Neuronal stem cell (in vitro differentiated cells): ENCODE measurements at regions not wholly inside any gene's neighbourhood (a gene's known extent, or its start where the extent isn't known, plus 50 kb on each side); places are given as distances from the start of the nearest gene placed in this dataset.

Experiments used
- DNase-seq: peaks from one replicate; pipeline ENCODE4 v3.0.0-alpha.2; 2013; ENCODE audit warnings: low spot score
- H2AFZ ChIP-seq: one replicate; pipeline ENCODE4 v1.6.1; 2013; ENCODE audit warnings: mild to moderate bottlenecking, low read length, inconsistent platforms
- H2AK5ac ChIP-seq: 2 replicates; pipeline ENCODE4 v1.6.1; 2013; ENCODE audit warnings: low read depth, mild to moderate bottlenecking, inconsistent platforms, low read length, moderate library complexity, mixed read lengths
- H2BK120ac ChIP-seq: 2 replicates; pipeline ENCODE4 v1.6.1; 2013; ENCODE audit warnings: low read depth, mild to moderate bottlenecking, inconsistent platforms, low read length, moderate library complexity, mixed read lengths
- H2BK12ac ChIP-seq: one replicate; pipeline ENCODE4 v1.6.1; 2013; ENCODE audit warnings: low read length, inconsistent platforms
- H2BK15ac ChIP-seq: 2 replicates; pipeline ENCODE4 v1.6.1; 2013; ENCODE audit warnings: mild to moderate bottlenecking, low read length, inconsistent platforms, mixed read lengths
- H2BK5ac ChIP-seq: one replicate; pipeline ENCODE4 v1.6.1; 2013; ENCODE audit warnings: inconsistent platforms, mild to moderate bottlenecking, low read length, moderate library complexity
- H3K14ac ChIP-seq: one replicate; pipeline ENCODE4 v1.6.1; 2013; ENCODE audit warnings: low read length, inconsistent platforms
- H3K18ac ChIP-seq: 2 replicates; pipeline ENCODE4 v1.6.1; 2013; ENCODE audit warnings: low read length, inconsistent platforms
- H3K23ac ChIP-seq: 2 replicates; pipeline ENCODE4 v1.6.1; 2013; ENCODE audit warnings: low read depth, mild to moderate bottlenecking, mixed read lengths, low read length, inconsistent platforms; ENCODE audit not compliant: poor library complexity
- H3K27ac ChIP-seq: replicated peaks from 3 replicates; pipeline ENCODE4 v1.5.1; 2013; ENCODE audit warnings: low read length, inconsistent platforms
- H3K27me3 ChIP-seq, 3 experiments: 2 replicates each; pipeline ENCODE4 v1.6.1; 2013; ENCODE audit warnings: low read length in 3 of 3, mild to moderate bottlenecking in 2 of 3, inconsistent platforms in 1 of 3, low read depth in 1 of 3, mixed read lengths in 1 of 3, moderate library complexity in 1 of 3; ENCODE audit not compliant: control insufficient read depth in 3 of 3, insufficient read depth in 3 of 3
- H3K36me3 ChIP-seq, 2 donors: replicated peaks in 1 of 2; 2 replicates each; pipeline ENCODE4 v1.6.1; 2013; ENCODE audit warnings: low read length in 2 of 2; ENCODE audit not compliant: control insufficient read depth in 2 of 2, insufficient read depth in 2 of 2
- H3K4ac ChIP-seq: 2 replicates; pipeline ENCODE4 v1.6.1; 2013; ENCODE audit warnings: inconsistent platforms, mild to moderate bottlenecking, low read length, moderate library complexity
- H3K4me1 ChIP-seq, 2 donors: 1 replicate in 1 of 2; 2 replicates in 1 of 2; pipeline ENCODE4 v1.6.1; 2013; ENCODE audit warnings: low read length in 2 of 2, low read depth in 1 of 2; ENCODE audit not compliant: control insufficient read depth in 2 of 2, insufficient read depth in 1 of 2
- H3K4me2 ChIP-seq: one replicate; pipeline ENCODE4 v1.6.1; 2013; ENCODE audit warnings: mild to moderate bottlenecking, low read length, inconsistent platforms; ENCODE audit not compliant: insufficient read depth, poor library complexity, severe bottlenecking
- H3K4me3 ChIP-seq, 2 donors: 2 replicates each; pipeline ENCODE4 v1.5.1; 2013; ENCODE audit warnings: low read length in 2 of 2, mild to moderate bottlenecking in 2 of 2, inconsistent platforms in 1 of 2, moderate library complexity in 1 of 2
- H3K79me1 ChIP-seq: one replicate; pipeline ENCODE4 v1.6.1; 2013; ENCODE audit warnings: low read depth, mild to moderate bottlenecking, inconsistent platforms, low read length, moderate library complexity
- H3K9ac ChIP-seq: one replicate; pipeline ENCODE4 v1.6.1; 2013; ENCODE audit warnings: mild to moderate bottlenecking, low read depth, low read length, inconsistent platforms; ENCODE audit not compliant: poor library complexity
- H3K9me3 ChIP-seq, 2 donors: replicated peaks in 1 of 2; 2 replicates each; pipeline versions ENCODE3 to v1.6.1; 2013; ENCODE audit warnings: low read length in 2 of 2, mild to moderate bottlenecking in 2 of 2, inconsistent platforms in 1 of 2, low read depth in 1 of 2, mixed read lengths in 1 of 2, moderate library complexity in 1 of 2; ENCODE audit not compliant: control insufficient read depth in 2 of 2, insufficient read depth in 1 of 2
- H4K8ac ChIP-seq: one replicate; pipeline ENCODE4 v1.6.1; 2013; ENCODE audit warnings: low read depth, mild to moderate bottlenecking, inconsistent platforms, low read length, moderate library complexity
- H4K91ac ChIP-seq: one replicate; pipeline ENCODE4 v1.6.1; 2013; ENCODE audit warnings: low read length, low read depth, mild to moderate bottlenecking, inconsistent platforms; ENCODE audit not compliant: poor library complexity
- WGBS, 2 donors: extraction: QIAGEN DNeasy Blood & Tissue Kit; methylation state at CpG; one replicate each; pipeline ENCODE4 v1.1.7; 2013; ENCODE audit warnings: missing lambda C conversion rate in 2 of 2, mixed read lengths in 1 of 2; ENCODE audit not compliant: insufficient read length in 2 of 2, insufficient replicate concordance in 1 of 2; ENCODE audit errors: extremely low coverage in 2 of 2; 5-methylcytosine and 5-hydroxymethylcytosine counted together

- Histone ChIP-seq H3K14ac (no peak overlapping the region), H3K27me3 (no peaks in the 10 kb centered on the region), H3K4me3 (no peak overlapping the region), H2BK12ac (no peak overlapping the region), H4K91ac (no peak overlapping the region), H3K4me2 (no peak overlapping the region), H3K9ac (no peak overlapping the region), H3K79me1 (no peaks in the 10 kb centered on the region), H2AFZ (peak overlapping the region; percentile 72), H3K27ac (no peak overlapping the region), H3K23ac (no peak overlapping the region), H2BK15ac (no peak overlapping the region), H3K4me1 (peaks cover 4 to 7% of the 10 kb centered on the region in 2 donors), H3K9me3 (no peaks in the 10 kb centered on the region), H2BK5ac (no peak overlapping the region), H2BK120ac (no peak overlapping the region), H3K36me3 (no peaks in the 10 kb centered on the region), H2AK5ac (no peak overlapping the region), H3K4ac (no peak overlapping the region), H3K18ac (no peak overlapping the region), H4K8ac (no peak overlapping the region)
- no CpG with 5 or more reads among the region's 2 CpGs for WGBS, 2 donors
- peak; percentile 18 for DNase-seq
Observed at GRCh38 chr4:156169861-156170260, 216.2 kb upstream of the CTSO start.

GRCh38 chr4:156169011-156169410 lies 215.3 kb upstream of the CTSO start:
- Histone ChIP-seq H2BK15ac (no peak overlapping the region), H2BK120ac (no peak overlapping the region), H3K9me3 (no peaks in the 10 kb centered on the region), H3K4me1 (peaks cover 4 to 7% of the 10 kb centered on the region in 2 donors), H4K8ac (no peak overlapping the region), H2BK5ac (no peak overlapping the region), H3K4ac (no peak overlapping the region), H3K79me1 (no peaks in the 10 kb centered on the region), H3K4me3 (no peak overlapping the region), H2AK5ac (no peak overlapping the region), H3K27me3 (no peaks in the 10 kb centered on the region), H3K4me2 (no peak overlapping the region), H3K9ac (no peak overlapping the region), H3K18ac (no peak overlapping the region), H4K91ac (no peak overlapping the region), H2BK12ac (no peak overlapping the region), H3K23ac (no peak overlapping the region), H2AFZ (peak overlapping the region; percentile 54), H3K14ac (no peak overlapping the region), H3K27ac (no peak overlapping the region), H3K36me3 (no peaks in the 10 kb centered on the region)
- DNase-seq, result peak; percentile 41
- no CpG with 5 or more reads among the region's 3 CpGs for WGBS, 2 donors

- H3K9ac ChIP-seq, result no peak overlapping the region
- no peak overlapping the region for H2BK12ac ChIP-seq
- no peak overlapping the region for H4K91ac ChIP-seq
- no peak overlapping the region for H2AK5ac ChIP-seq
- no peak overlapping the region for H2BK5ac ChIP-seq
- no peak overlapping the region for H2BK120ac ChIP-seq
- H3K4me1 ChIP-seq, result peaks cover 4 to 7% of the 10 kb centered on the region in 2 donors
- no peaks in the 10 kb centered on the region for H3K79me1 ChIP-seq
- H3K14ac ChIP-seq, result no peak overlapping the region
- no CpG with 5 or more reads among the region's 1 CpG for WGBS, 2 donors
- no peak overlapping the region for H4K8ac ChIP-seq
- no peaks in the 10 kb centered on the region for H3K27me3 ChIP-seq
- no peak overlapping the region for H3K18ac ChIP-seq
- H3K36me3 ChIP-seq, result no peaks in the 10 kb centered on the region
- no peaks in the 10 kb centered on the region for H3K9me3 ChIP-seq
- no peak overlapping the region for H3K4me3 ChIP-seq
- no peak overlapping the region for H2BK15ac ChIP-seq
- H2AFZ ChIP-seq, result no peak overlapping the region
- H3K23ac ChIP-seq, result no peak overlapping the region
- DNase-seq, result no peak
- H3K4me2 ChIP-seq, result no peak overlapping the region
- no peak overlapping the region for H3K4ac ChIP-seq
- no peak overlapping the region for H3K27ac ChIP-seq
Observed at GRCh38 chr4:156168288-156168687, 214.6 kb upstream of the CTSO start.

GRCh38 chr4:156158747-156159146 lies 205.1 kb upstream of the CTSO start:
- no peak for DNase-seq
- no peak overlapping the region for H3K23ac ChIP-seq
- H2AFZ ChIP-seq, result no peak overlapping the region
- H2BK12ac ChIP-seq, result no peak overlapping the region
- H4K91ac ChIP-seq, result no peak overlapping the region
- no peak overlapping the region for H3K18ac ChIP-seq
- H3K36me3 ChIP-seq, result no peaks in the 10 kb centered on the region
- H3K79me1 ChIP-seq, result no peaks in the 10 kb centered on the region
- no peaks in the 10 kb centered on the region for H3K4me1 ChIP-seq
- no peaks in the 10 kb centered on the region for H3K9me3 ChIP-seq
- no peak overlapping the region for H3K27ac ChIP-seq
- no peak overlapping the region for H3K4ac ChIP-seq
- H4K8ac ChIP-seq, result no peak overlapping the region
- H3K9ac ChIP-seq, result no peak overlapping the region
- H3K4me2 ChIP-seq, result no peak overlapping the region
- H2BK15ac ChIP-seq, result no peak overlapping the region
- H3K27me3 ChIP-seq, result no peaks in the 10 kb centered on the region
- H2BK120ac ChIP-seq, result no peak overlapping the region
- no peak overlapping the region for H3K4me3 ChIP-seq
- no peak overlapping the region for H2BK5ac ChIP-seq
- H2AK5ac ChIP-seq, result no peak overlapping the region
- no peak overlapping the region for H3K14ac ChIP-seq
